Right cardiac atrium (tissue), 5 donors: ENCODE measurements at regions not wholly inside any gene's neighbourhood (a gene's known extent, or its start where the extent isn't known, plus 50 kb on each side); places are given as distances from the start of the nearest gene placed in this dataset.

Experiments used
- ATAC-seq, 2 donors: fragments of 200-7000 bp; cut with Tn5 transposase; one replicate each; pipeline versions ENCODE4 v1.8.0 to v1.9.1; 2020; ENCODE audit warnings: moderate library complexity in 2 of 2, mild to moderate bottlenecking in 1 of 2
- DNase-seq, 3 donors: peaks; one replicate each; pipeline ENCODE4 v3.0.0-alpha.2; 2020
- H3K27ac ChIP-seq: one replicate; pipeline ENCODE4 v1.5.1; 2013; ENCODE audit warnings: mild to moderate bottlenecking, low read length, control low read depth, moderate library complexity
- H3K27me3 ChIP-seq: one replicate; pipeline ENCODE4 v1.6.1; 2013; ENCODE audit not compliant: control insufficient read depth, insufficient read depth
- H3K4me1 ChIP-seq: one replicate; pipeline ENCODE4 v1.6.1; 2013; ENCODE audit warnings: low read length; ENCODE audit not compliant: control insufficient read depth, insufficient read depth
- H3K4me3 ChIP-seq: one replicate; pipeline ENCODE4 v1.5.1; 2013; ENCODE audit warnings: low read length, control low read depth
- H3K9me3 ChIP-seq: one replicate; pipeline ENCODE4 v1.6.1; 2013; ENCODE audit warnings: low read length; ENCODE audit not compliant: control insufficient read depth
- WGBS: extraction: QIAGEN DNeasy Blood & Tissue Kit; methylation state at CpG from one replicate; pipeline ENCODE4 v1.1.7; 2013; 5-methylcytosine and 5-hydroxymethylcytosine counted together
- intact Hi-C, 4 donors: fragments of 100-400 bp; cut with DNase I; formaldehyde crosslinking; loops; one replicate each; pipeline versions ENCODE4 v1.11.0 to v1.14.0; 2022 to 2023
- donor health status: healthy with polysubstance abuse.
- donor health status: DM: no; HTN: yes; CAD: no.
- donor health status: DM: no; HTN: no; CAD: no.
- donor health status: DM: no; HTN: yes; CAD: no; lungs with severe emphysema.
- donor health status: DM: yes; HTN: yes; CAD: no.

- H3K4me3 ChIP-seq, result no peak overlapping the region
- H3K9me3 ChIP-seq, result no peaks in the 10 kb centered on the region
- no peak for DNase-seq
- WGBS, result 83% methylated on average over 3 of the region's 3 CpGs
- no peak for ATAC-seq
- intact Hi-C loops, result no loop called here
- H3K4me1 ChIP-seq, result no peaks in the 10 kb centered on the region
- no peaks in the 10 kb centered on the region for H3K27me3 ChIP-seq
- no peak overlapping the region for H3K27ac ChIP-seq
Observed at GRCh38 chr5:3913279-3913678, 317.6 kb downstream of the IRX1 start.

GRCh38 chr5:3925022-3925421 is 329.4 kb downstream of the IRX1 start:
- Histone ChIP-seq H3K27me3 (no peaks in the 10 kb centered on the region), H3K4me1 (no peaks in the 10 kb centered on the region), H3K9me3 (no peaks in the 10 kb centered on the region), H3K27ac (no peak overlapping the region), H3K4me3 (no peak overlapping the region)
- no peak for DNase-seq
- no peak for ATAC-seq
- 77% methylated on average over 7 of the region's 7 CpGs for WGBS
- intact Hi-C loops, result no loop called here

- 68% methylated on average over 8 of the region's 8 CpGs for WGBS
Observed at GRCh38 chr5:3925935-3926334, 330.3 kb downstream of the IRX1 start.

GRCh38 chr5:3929799-3930198 is 334.2 kb downstream of the IRX1 start:
- Histone ChIP-seq H3K27ac (no peak overlapping the region), H3K4me1 (no peaks in the 10 kb centered on the region), H3K9me3 (no peaks in the 10 kb centered on the region), H3K4me3 (no peak overlapping the region), H3K27me3 (no peaks in the 10 kb centered on the region)
- DNase-seq (no peak), ATAC-seq (no peak)
- 82% methylated on average over 6 of the region's 6 CpGs for WGBS
- intact Hi-C loops, result no loop called here

More at GRCh38 chr5:3925935-3926334, 330.3 kb downstream of the IRX1 start:
- H3K4me1 ChIP-seq, result no peaks in the 10 kb centered on the region
- no peak overlapping the region for H3K4me3 ChIP-seq
- ATAC-seq (no peak), DNase-seq (no peak)
- H3K27me3 ChIP-seq, result no peaks in the 10 kb centered on the region
- no peak overlapping the region for H3K27ac ChIP-seq
- H3K9me3 ChIP-seq, result no peaks in the 10 kb centered on the region
- intact Hi-C loops, result no loop called here

- H3K9me3 ChIP-seq, result no peaks in the 10 kb centered on the region
- ATAC-seq (no peak), DNase-seq (no peak)
- H3K27ac ChIP-seq, result no peak overlapping the region
- intact Hi-C loops, result no loop called here
- no peaks in the 10 kb centered on the region for H3K27me3 ChIP-seq
- 90% methylated on average over 17 of the region's 17 CpGs for WGBS
- H3K4me1 ChIP-seq, result no peaks in the 10 kb centered on the region
- H3K4me3 ChIP-seq, result no peak overlapping the region
Observed at GRCh38 chr5:3931976-3932375, 336.3 kb downstream of the IRX1 start.

GRCh38 chr5:3933536-3933935 is 337.9 kb downstream of the IRX1 start:
- no peak overlapping the region for H3K27ac ChIP-seq
- no peak overlapping the region for H3K4me3 ChIP-seq
- no peaks in the 10 kb centered on the region for H3K4me1 ChIP-seq
- no peaks in the 10 kb centered on the region for H3K9me3 ChIP-seq
- WGBS, result 93% methylated on average over 4 of the region's 4 CpGs
- no peaks in the 10 kb centered on the region for H3K27me3 ChIP-seq
- no peak for ATAC-seq
- no peak for DNase-seq
- intact Hi-C loops, result no loop called here

- Histone ChIP-seq H3K4me3 (no peak overlapping the region), H3K9me3 (no peaks in the 10 kb centered on the region), H3K4me1 (no peaks in the 10 kb centered on the region), H3K27me3 (no peaks in the 10 kb centered on the region), H3K27ac (no peak overlapping the region)
- intact Hi-C loops, result no loop called here
- WGBS, result 70% methylated on average over 2 of the region's 2 CpGs
- no peak for DNase-seq
- ATAC-seq, result no peak
Observed at GRCh38 chr5:3933966-3934365, 338.3 kb downstream of the IRX1 start.

GRCh38 chr5:3943859-3944258 is 348.2 kb downstream of the IRX1 start:
- Histone ChIP-seq H3K4me1 (no peaks in the 10 kb centered on the region), H3K9me3 (peaks cover 4% of the 10 kb centered on the region), H3K27ac (no peak overlapping the region), H3K4me3 (no peak overlapping the region), H3K27me3 (no peaks in the 10 kb centered on the region)
- WGBS, result 58% methylated on average over 2 of the region's 2 CpGs
- intact Hi-C loops, result no loop called here
- DNase-seq (no peak), ATAC-seq (no peak)

- Histone ChIP-seq H3K9me3 (peaks cover 4% of the 10 kb centered on the region), H3K4me1 (no peaks in the 10 kb centered on the region), H3K27me3 (no peaks in the 10 kb centered on the region), H3K4me3 (no peak overlapping the region), H3K27ac (no peak overlapping the region)
- DNase-seq (no peak), ATAC-seq (no peak)
- intact Hi-C loops, result no loop called here
- 92% methylated on average over 13 of the region's 13 CpGs for WGBS
Observed at GRCh38 chr5:3944930-3945329, 349.3 kb downstream of the IRX1 start.

- no peak for ATAC-seq
- H3K9me3 ChIP-seq, result peaks cover 4% of the 10 kb centered on the region
Observed at GRCh38 chr5:3948838-3949237, 353.2 kb downstream of the IRX1 start.

GRCh38 chr5:3954199-3954598 is 358.6 kb downstream of the IRX1 start:
- Histone ChIP-seq H3K9me3 (peaks cover 2% of the 10 kb centered on the region), H3K4me1 (no peaks in the 10 kb centered on the region), H3K4me3 (no peak overlapping the region), H3K27me3 (no peaks in the 10 kb centered on the region), H3K27ac (no peak overlapping the region)
- ATAC-seq (no peak), DNase-seq (no peak)
- intact Hi-C loops, result no loop called here
- WGBS, result 36% methylated on average over 3 of the region's 3 CpGs

More at GRCh38 chr5:3948838-3949237, 353.2 kb downstream of the IRX1 start:
- no peak for DNase-seq
- H3K27ac ChIP-seq, result no peak overlapping the region
- no peaks in the 10 kb centered on the region for H3K27me3 ChIP-seq
- WGBS, result 78% methylated on average over 4 of the region's 4 CpGs
- intact Hi-C loops, result no loop called here
- H3K4me1 ChIP-seq, result no peaks in the 10 kb centered on the region
- H3K4me3 ChIP-seq, result no peak overlapping the region

- Histone ChIP-seq H3K27ac (no peak overlapping the region), H3K9me3 (peaks cover 2% of the 10 kb centered on the region), H3K4me3 (no peak overlapping the region), H3K4me1 (no peaks in the 10 kb centered on the region), H3K27me3 (no peaks in the 10 kb centered on the region)
- intact Hi-C loops, result no loop called here
- WGBS, result 66% methylated on average over 6 of the region's 6 CpGs
- DNase-seq, result no peak
- ATAC-seq, result no peak
Observed at GRCh38 chr5:3954633-3955032, 359.0 kb downstream of the IRX1 start.
